ENCODE measurements at regions not wholly inside any gene's neighbourhood (a gene's known extent, or its start where the extent isn't known, plus 50 kb on each side); places are given as distances from the start of the nearest gene placed in this dataset.

DNA sequence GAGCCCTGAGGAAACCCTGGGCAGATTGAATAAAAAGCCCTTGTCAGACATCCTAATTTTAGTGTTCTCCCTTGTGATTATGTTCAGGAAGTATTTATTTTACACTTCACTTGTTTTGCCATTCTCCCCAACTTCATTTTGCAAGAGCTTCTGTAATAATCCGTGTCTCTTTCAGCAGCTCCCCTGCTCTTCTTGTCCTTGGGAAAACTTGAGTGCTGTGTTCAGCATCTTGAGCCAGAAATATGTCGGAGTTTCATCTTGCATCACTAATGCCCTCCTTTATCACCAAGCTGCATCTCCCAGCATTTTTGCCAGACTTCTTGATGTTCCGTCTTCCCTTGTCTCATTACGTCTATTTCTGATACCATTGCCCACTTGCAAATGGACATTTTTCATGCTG lies 486.5 kb upstream of the EEF2KMT start:
- no peak for DNase-seq

DNA sequence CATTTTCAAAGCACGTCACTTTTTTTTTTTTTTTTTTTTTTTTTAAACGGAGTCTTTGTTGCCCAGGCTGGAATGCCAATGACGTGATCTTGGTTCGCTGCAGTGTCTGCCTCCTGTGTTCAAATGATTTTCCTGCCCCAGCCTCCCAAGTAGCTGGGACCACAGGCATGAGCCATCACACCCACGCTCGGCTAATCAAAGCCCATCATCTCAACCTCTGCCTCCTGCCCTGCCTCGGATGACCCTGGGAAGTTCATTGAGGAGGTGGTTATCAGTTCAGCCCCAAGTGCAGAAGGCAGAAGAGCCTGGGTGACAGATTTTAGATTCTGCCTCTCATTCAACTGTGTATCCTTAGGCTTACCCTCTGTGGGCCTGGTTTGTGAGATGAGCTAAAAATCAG lies 484.9 kb upstream of the EEF2KMT start:
- Histone ChIP-seq H3K4me3 (no peak overlapping the region), H3K36me3 (no peaks in the 10 kb centered on the region), H3K9ac (ENCODE audit: low read depth in 2 of 2, low read length in 2 of 2) (no peak overlapping the region), H3K27me3 (no peaks in the 10 kb centered on the region), H3K4me1 (no peaks in the 10 kb centered on the region), H3K27ac (no peak overlapping the region), H3K9me3 (no peaks in the 10 kb centered on the region)
- no peak for DNase-seq
- TF ChIP-seq, protein P1, sequence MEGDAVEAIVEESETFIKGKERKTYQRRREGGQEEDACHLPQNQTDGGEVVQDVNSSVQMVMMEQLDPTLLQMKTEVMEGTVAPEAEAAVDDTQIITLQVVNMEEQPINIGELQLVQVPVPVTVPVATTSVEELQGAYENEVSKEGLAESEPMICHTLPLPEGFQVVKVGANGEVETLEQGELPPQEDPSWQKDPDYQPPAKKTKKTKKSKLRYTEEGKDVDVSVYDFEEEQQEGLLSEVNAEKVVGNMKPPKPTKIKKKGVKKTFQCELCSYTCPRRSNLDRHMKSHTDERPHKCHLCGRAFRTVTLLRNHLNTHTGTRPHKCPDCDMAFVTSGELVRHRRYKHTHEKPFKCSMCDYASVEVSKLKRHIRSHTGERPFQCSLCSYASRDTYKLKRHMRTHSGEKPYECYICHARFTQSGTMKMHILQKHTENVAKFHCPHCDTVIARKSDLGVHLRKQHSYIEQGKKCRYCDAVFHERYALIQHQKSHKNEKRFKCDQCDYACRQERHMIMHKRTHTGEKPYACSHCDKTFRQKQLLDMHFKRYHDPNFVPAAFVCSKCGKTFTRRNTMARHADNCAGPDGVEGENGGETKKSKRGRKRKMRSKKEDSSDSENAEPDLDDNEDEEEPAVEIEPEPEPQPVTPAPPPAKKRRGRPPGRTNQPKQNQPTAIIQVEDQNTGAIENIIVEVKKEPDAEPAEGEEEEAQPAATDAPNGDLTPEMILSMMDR (IDR thresholded peaks at IDR 0.05) = no peak
- intact Hi-C loops (cut with DNase I) = no loop called here

More for the DNA sequence above, 486.5 kb upstream of the EEF2KMT start:
- TF ChIP-seq, protein P1 (IDR thresholded peaks at IDR 0.05) = no peak
- Histone ChIP-seq H3K9me3 (no peaks in the 10 kb centered on the region), H3K36me3 (no peaks in the 10 kb centered on the region), H3K9ac (ENCODE audit: low read depth in 2 of 2, low read length in 2 of 2) (no peak overlapping the region), H3K27me3 (no peaks in the 10 kb centered on the region), H3K4me1 (no peaks in the 10 kb centered on the region), H3K27ac (no peak overlapping the region), H3K4me3 (no peak overlapping the region)
- intact Hi-C loops (cut with DNase I) = no loop called here

DNA sequence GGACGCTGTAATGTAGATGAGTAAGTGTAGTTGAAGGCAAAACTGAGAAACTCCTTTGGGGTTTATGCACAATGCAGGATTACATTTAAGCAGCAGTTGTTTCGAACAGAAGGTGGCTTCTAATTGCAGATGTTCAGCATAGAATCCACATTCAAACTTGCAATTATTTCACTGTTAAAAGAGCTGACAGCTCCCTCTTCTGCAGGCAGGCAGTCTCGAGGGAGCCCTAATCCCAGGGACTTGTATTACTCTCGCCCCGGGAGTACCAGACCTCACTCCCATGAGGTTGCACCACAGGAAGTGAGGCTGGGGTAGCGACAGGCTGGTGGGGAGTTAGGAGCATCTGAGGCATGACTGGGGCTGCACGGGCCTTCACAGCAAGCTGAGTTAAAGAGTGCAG lies 484.3 kb upstream of the EEF2KMT start:
- no peaks in the 10 kb centered on the region for H3K9me3 ChIP-seq
- TF ChIP-seq, protein P1 (IDR thresholded peaks at IDR 0.05) = no peak
- intact Hi-C loops (cut with DNase I) = no loop called here

DNA sequence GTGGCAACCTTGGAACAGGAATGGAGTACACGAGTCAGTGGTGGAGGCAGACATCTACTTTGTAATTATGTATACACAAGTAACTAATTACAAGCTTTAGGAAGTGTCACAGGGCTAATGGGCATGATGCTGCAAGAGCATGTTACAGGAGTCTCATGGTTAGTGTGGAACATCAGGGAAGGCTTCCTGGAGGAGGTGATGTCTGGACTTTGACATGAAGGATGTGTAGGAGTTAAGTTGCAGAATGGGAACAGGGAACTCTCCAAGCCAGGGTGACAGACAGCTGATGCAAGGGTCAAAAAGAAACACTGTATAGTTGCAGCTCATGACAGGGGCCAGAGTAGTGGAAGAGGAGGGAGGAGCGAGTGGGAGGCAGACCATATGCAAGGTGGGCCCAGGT lies 483.8 kb upstream of the EEF2KMT start:
- Histone ChIP-seq H3K9ac (ENCODE audit: low read depth in 2 of 2, low read length in 2 of 2) (no peak overlapping the region), H3K36me3 (no peaks in the 10 kb centered on the region), H3K27me3 (no peaks in the 10 kb centered on the region), H3K27ac (no peak overlapping the region), H3K4me1 (no peaks in the 10 kb centered on the region), H3K4me3 (no peak overlapping the region), H3K9me3 (no peaks in the 10 kb centered on the region)
- no peak for DNase-seq
- intact Hi-C loops (cut with DNase I) = no loop called here
- TF ChIP-seq, protein P1 (IDR thresholded peaks at IDR 0.05) = no peak

More for the DNA sequence above, 484.3 kb upstream of the EEF2KMT start:
- H3K4me3 ChIP-seq = no peak overlapping the region
- H3K27me3 ChIP-seq = no peaks in the 10 kb centered on the region
- H3K4me1 ChIP-seq = no peaks in the 10 kb centered on the region
- H3K27ac ChIP-seq = no peak overlapping the region
- H3K36me3 ChIP-seq = no peaks in the 10 kb centered on the region
- no peak overlapping the region for H3K9ac ChIP-seq (ENCODE audit: low read depth in 2 of 2, low read length in 2 of 2)
- no peak for DNase-seq

DNA sequence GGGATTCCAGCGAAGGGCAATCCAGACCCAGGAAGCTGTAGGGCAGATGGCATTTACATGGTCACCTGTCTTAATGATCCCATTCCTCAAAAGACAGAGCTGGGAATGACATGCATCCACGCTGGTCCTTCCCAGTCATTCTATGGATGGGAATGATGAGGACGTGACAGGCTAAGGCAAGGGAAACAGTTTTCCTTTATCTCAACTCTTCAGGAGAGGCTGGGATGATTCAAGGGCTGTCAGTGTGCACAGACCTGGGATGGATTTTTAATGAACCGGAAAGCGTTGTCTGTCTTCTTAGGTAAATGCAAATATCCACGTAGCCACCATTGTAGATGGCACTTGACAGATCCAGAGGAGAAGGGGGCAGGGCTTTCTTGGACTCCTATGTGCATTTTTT lies 483.2 kb upstream of the EEF2KMT start:
- Histone ChIP-seq H3K4me3 (no peak overlapping the region), H3K27ac (no peak overlapping the region), H3K9ac (ENCODE audit: low read depth in 2 of 2, low read length in 2 of 2) (no peak overlapping the region), H3K4me1 (no peaks in the 10 kb centered on the region), H3K27me3 (no peaks in the 10 kb centered on the region), H3K9me3 (no peaks in the 10 kb centered on the region), H3K36me3 (no peaks in the 10 kb centered on the region)
- TF ChIP-seq, protein P1 (IDR thresholded peaks at IDR 0.05) = no peak
- intact Hi-C loops (cut with DNase I) = no loop called here
- no peak for DNase-seq

DNA sequence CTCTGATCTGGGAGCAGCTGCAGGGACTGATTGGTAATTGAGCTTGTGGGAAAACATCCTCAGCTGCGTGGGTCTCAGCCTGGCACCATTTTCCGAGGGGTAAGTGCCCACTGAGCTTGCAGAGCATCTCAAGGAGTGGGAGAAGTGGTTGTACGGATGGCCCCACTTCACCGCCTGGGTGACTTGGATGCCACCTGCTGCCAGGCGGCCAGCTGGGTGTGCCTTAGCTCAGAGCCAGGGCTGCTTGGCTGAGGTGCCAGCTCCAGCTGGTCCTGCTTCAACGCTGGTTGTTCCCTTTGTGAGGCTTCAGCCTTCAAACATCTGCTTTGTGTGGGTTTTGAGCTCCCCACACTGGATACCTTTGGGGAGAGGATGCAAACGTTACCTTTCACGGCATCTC lies 482.7 kb upstream of the EEF2KMT start:
- TF ChIP-seq, protein P1 (IDR thresholded peaks at IDR 0.05) = no peak
- no peaks in the 10 kb centered on the region for H3K4me1 ChIP-seq
- no peaks in the 10 kb centered on the region for H3K27me3 ChIP-seq
- no peaks in the 10 kb centered on the region for H3K9me3 ChIP-seq
- H3K4me3 ChIP-seq = no peak overlapping the region
- no peak overlapping the region for H3K9ac ChIP-seq (ENCODE audit: low read depth in 2 of 2, low read length in 2 of 2)
- DNase-seq = no peak
- intact Hi-C loops (cut with DNase I) = no loop called here
- no peak overlapping the region for H3K27ac ChIP-seq
- no peaks in the 10 kb centered on the region for H3K36me3 ChIP-seq

Data from colonic mucosa (tissue), 4 donors.